GM12872 (cell line): ENCODE measurements at regions not wholly inside any gene's neighbourhood (a gene's known extent, or its start where the extent isn't known, plus 50 kb on each side); places are given as distances from the start of the nearest gene placed in this dataset.

Experiments used
- TF ChIP-seq, protein P1 (sequence below): IDR thresholded peaks from 3 replicates; pipeline ENCODE4 v1.5.1; 2011; ENCODE audit warnings: low read depth, mild to moderate bottlenecking, low read length, moderate library complexity; ENCODE audit not compliant: insufficient read depth

DNA sequence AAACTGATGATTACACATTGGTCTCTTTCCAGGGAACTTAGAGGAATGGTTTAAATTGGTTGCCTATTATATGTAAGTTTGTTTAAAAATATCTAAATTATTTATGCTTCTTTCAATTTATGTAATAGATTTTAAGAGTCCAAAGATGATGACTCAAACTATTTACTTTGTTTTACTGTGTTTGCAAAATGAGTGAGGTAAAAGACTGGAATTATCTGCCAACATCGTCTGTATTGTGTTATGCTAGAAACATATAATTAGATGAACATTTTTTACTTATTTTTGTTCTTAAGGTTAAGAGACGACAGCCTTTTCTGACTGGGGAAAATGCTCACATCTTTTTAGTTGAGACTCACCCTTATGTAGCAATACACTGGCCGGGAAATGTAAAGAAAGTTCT lies 51.1 kb upstream of the SYTL5 start:
- TF ChIP-seq, protein P1, sequence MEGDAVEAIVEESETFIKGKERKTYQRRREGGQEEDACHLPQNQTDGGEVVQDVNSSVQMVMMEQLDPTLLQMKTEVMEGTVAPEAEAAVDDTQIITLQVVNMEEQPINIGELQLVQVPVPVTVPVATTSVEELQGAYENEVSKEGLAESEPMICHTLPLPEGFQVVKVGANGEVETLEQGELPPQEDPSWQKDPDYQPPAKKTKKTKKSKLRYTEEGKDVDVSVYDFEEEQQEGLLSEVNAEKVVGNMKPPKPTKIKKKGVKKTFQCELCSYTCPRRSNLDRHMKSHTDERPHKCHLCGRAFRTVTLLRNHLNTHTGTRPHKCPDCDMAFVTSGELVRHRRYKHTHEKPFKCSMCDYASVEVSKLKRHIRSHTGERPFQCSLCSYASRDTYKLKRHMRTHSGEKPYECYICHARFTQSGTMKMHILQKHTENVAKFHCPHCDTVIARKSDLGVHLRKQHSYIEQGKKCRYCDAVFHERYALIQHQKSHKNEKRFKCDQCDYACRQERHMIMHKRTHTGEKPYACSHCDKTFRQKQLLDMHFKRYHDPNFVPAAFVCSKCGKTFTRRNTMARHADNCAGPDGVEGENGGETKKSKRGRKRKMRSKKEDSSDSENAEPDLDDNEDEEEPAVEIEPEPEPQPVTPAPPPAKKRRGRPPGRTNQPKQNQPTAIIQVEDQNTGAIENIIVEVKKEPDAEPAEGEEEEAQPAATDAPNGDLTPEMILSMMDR: no peak

GRCh38 chrX:37956223-37956622 lies 50.1 kb upstream of the SYTL5 start:
- TF ChIP-seq, protein P1: no peak
